HG02623 (cell line): ENCODE measurements at regions not wholly inside any gene's neighbourhood (a gene's known extent, or its start where the extent isn't known, plus 50 kb on each side); places are given as distances from the start of the nearest gene placed in this dataset.
"Not testable (repeated sequence)": the region's sequence is repeated elsewhere in the genome, so short reads cannot be mapped to it uniquely, and the experiment has no call there.

Experiments
- ATAC-seq: cut with Tn5 transposase; IDR thresholded peaks from one replicate; pipeline ENCODE4 v1.9.1; 2021; ENCODE audit warnings: moderate library complexity; ENCODE audit not compliant: unreplicated experiment

DNA sequence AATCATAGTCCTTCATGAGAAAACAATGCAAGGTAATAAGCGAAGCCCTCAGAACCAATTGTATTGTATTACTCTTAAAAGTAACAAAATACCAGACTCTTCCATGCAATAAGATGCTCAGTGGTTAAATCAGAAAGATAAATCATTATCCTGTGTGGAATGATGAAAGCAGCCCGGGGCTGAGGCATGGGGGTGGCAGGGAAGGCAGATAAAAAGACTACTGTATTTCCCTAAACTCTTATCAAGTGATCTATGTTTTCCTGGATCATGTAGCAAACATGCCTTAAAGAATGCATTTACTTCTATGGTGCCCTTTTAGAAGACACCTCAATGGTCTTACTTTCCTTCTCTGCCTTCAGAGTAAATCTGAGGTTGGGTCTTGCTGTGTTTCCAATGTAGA, 105.6 kb upstream of the DAPK1 start:
- ATAC-seq: no peak

DNA sequence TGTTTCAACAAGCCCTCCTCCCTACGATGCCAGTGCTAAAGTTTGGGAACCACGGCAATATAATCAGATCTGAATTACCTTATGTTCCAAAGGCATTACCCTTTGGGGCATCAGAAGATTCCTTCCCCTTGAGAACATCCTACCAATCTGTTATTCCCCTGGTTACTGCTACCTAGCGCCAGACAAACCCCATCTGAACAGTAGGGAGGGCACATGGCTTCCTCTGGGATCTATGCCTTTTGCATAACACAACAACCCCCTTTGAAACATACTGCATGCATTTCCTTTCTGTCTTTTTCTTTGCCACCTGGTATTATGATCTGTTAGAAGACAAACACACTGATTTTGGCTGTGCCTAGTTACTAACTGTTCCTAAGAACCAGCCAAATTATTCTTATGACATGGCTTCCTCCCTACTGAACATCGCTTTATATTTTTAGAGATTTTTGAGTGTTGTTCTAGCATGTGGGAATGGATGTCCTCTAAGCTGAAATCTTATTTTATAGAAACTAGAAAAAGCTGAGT, 103.9 kb upstream of the DAPK1 start:
- no peak for ATAC-seq

DNA sequence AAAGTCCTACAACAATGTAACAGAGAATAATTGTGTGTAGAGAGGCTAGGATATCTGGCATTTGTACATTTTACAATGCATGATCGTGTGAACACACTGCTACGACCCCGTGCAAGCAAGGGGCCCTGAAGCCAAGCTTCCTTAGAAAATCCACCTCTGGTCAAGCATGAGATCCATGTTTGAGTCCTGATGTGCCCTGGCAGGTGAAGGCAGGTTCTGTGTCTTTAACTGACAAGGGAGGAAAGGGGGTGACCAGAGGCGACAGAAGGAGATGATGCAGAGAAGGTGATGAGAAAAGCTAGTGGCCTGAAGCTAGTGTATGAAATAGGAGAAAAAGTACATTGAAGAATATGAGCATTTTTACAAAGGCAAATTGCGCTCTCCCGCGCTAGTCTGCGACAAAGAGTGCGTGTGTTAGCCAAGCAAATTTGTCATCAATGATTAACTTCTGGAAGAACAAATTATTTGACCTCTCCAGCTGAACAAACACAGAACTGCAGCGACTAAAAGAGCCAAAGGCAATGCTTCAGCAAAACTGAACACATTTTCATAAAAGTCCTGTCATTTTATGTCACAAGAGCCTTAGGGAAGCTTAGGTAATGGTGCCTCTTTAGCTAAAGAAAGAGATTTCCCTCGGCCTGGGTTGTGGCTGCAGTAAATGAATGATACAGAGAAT, 101.7 kb upstream of the DAPK1 start:
- ATAC-seq: no peak

DNA sequence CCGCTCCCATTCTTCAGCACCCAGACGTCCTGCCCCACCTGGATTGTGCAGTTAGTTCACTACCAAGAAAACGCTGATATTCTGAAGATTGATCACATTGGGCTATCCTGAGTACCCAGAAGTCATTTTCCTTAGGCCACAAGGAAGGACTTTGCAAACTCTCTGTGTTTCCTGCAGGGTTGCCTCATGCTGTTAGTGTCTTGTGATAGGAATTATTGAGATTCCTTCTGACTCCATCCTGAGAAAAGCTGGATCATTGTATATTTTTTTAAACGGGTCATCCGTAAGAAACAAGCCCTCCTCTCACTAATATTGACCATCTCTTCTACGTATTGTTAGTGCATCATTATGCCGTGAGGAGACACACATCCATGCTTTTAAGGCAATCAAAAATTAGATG, 96.0 kb upstream of the DAPK1 start:
- no peak for ATAC-seq

DNA sequence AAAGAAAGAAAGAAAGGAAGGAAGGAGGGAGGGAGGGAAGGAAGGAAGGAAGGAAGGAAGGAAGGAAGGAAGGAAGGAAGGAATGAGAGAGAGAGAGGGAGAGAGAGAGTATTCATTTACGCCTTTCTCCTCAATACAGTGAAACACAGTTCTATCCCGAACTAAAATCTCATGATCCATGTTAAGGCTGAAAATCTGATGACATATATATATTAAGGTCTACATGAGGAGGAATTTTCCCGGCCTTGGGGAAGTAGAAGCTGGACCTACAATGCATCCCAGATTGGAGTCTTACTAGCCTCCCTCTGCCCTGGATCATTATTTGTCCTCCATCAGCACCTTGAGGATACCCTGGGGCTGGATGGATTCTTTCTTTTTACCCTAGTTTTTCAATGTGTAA, 95.1 kb upstream of the DAPK1 start:
- ATAC-seq: no peak

DNA sequence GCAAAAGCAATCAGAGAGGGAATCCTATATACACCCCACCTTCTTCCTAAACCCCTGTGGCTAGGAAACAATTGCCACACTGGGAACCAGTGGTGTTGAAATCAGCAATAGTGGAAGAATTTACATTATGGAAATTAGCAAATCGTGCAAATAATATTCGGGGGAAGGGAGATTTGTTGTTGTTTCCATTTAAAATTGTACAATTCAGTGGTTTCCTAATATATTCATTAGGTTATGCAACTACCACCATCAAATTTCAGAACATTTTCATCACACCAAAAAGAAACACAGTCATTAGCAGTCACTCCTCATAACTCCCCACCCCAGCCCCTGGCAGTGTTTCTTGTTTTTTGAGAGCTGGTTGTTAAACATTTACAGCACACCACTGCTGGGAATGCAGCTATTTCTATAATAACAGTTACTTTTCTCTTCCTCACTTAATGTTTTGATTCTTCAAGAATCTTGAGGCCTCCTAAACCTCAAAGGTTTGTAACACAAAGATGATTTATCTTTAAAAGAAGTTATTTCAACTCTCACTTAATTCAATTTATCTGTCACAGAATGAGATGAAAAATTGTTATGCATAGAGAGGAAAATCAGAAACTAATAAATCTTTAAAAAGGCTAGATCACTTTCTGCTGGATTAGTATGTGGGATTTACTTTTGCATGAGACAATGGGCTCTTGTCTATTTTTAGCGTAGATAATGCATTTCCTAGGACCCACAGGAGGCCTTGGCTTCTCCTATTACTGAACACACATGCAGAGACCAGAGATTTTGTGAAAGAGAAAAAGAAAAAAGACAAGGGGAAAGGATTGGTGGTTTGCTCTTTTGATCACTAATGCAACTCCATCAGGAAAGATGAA, 91.8 kb upstream of the DAPK1 start:
- no peak for ATAC-seq

DNA sequence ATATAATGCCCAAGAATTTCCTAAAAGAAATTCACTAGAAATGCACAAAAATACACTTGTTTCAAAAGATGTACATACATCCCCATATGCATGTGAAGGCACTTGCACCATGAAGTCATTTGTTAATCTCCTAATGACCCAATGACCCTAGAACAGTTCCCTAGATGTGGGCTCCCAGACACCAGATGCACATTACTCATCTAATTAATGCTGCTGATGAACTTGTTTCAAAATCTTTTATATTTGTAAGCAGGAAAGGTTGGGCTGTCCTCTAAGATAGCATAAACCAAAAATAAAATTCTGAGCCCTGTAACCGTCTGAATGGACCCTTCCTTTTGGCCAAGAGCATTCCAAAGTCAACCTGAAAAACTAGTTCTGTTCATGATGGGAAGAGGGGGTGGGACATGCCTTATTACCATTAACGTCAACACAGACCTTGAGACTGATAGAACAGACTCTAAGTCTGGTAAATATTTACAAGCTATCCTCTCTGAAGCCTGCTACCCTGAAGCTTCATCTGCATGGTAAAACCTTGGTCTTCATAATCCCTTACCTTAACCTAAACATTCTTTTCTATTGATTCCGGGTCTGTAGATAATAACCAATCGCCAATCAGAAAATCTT, 91.0 kb upstream of the DAPK1 start:
- ATAC-seq: no peak

DNA sequence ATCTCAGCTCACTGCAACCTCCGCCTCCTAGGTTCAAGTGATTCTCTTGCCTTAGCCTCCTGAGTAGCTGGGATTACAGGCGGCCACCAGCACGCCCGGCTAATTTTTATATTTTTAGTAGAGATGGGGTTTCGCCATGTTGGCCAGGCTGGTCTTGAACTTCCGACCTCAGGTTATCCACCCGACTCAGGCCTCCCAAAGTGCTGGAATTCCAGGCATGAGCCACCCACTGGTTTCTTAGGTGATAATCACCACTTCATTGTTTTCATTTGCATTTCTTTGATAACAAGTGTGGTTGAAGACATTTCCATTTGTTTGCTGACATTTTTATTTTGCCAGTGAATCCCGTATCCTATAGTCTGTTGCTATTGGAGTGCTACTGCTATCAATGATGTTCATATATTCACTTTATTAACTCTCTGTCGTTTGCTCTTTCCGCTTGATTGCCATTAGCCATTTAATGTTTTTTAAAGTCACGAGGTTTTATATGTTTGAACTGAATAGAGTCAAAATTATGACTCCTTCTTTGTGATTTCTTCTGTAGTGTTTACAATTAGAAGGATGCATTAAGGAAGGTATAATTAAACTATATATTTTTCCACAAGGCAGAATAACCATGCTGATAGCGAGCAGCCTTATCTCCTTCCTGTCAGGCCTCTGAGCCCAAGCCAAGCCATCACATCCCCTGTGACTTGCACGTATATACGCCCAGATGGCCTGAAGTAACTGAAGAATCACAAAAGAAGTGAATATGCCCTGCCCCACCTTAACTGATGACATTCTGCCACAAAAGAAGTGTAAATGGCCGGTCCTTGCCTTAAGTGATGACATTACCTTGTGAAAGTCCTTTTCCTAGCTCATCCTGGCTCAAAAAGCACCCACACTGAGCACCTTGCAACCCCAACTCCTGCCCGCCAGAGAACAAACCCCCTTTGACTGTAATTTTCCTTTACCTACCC, 87.3 kb upstream of the DAPK1 start:
- not testable (repeated sequence) for ATAC-seq

DNA sequence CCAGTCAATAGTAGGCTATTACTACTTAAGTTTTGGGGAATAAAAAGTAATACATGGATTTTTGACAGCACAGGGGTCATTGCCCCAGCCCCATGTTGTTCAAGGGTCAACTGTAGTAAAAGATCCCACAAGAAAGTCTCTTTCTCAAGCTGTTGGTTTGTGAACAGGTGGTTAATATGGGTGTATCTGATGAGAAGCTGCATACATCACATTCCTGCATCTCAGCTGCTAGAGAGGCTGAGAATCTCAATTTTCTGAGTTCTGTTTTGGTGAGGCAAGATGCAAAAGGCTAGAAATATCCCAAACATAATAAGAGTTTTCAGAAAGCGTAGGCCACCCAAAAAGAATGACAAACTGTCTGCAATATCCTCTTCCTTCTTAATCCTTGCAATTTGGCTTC, 76.8 kb upstream of the DAPK1 start:
- ATAC-seq: no peak

DNA sequence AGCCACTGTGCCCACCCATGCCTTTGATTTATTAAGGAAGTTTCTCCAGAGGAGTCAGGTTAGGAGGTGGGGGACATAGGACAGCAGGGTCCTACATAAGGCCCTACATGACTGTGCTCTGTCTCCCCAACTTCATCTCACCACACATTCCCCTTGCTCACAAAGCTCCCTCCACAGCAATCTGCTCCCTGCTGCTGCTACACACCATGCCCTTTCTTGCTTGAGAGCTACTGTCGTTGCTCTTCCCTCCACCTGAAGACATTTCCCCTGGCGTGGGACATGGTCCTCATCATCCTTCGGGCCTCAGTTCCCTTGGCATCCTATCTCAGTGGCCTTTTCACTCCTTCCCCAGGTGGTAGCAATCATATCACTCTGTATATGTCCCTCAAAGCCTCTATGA, 75.9 kb upstream of the DAPK1 start:
- no peak for ATAC-seq

DNA sequence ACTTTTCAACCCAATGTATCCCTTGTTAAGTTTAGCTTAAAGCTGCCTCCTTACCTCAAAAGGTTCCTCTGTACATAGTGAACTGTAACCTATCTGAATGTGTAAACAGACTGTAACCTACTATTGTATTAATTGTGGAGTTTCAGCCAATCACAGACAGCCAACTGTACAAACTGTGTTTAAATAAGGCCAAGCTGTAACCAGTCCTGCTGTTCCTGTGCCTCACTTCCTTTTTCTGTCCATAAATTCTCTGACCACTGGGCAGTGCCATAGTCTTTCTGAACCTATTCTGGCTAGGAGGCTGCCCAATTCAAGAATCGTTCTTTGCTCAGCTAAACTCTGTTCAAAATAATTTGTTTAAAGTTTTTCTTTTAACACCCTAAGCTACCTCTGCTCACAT, 74.7 kb upstream of the DAPK1 start:
- no peak for ATAC-seq

DNA sequence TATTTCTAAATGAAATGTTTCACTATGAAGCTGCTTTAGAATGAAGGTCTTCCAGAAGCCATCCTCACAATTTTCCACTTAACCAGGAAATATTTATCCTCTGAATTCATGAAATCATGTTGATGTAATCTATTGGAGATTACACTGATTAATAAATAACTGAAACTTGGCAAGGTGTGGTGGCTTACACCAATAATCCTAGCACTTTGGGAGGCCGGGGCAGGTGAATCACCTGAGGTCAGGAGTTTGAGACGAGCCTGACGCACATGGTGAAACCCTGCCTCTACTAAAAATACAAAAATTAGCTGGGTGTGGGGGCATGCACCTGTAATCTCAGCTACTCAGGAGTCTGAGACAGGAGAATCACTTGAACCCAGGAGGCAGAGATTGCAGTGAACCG, 73.8 kb upstream of the DAPK1 start:
- ATAC-seq: not testable (repeated sequence)

DNA sequence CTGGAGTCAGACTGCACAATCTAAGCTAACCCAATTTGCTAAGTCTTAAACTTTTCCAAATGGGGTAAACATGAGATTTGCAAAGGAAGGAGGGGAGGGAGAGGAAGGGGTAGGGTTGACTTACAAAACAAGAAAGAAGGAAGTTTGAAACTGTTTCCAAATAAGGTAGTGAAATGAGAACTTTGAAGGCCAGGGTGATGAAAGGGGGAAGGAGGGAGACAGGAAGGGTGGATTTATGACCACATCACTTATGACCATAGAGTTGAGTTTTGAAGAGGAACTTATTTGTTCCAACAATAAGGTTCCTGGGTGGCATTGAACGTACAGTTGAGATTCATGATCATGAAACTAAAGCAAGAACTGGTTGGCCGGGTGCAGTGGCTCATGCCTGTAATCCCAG, 72.5 kb upstream of the DAPK1 start:
- no peak for ATAC-seq

DNA sequence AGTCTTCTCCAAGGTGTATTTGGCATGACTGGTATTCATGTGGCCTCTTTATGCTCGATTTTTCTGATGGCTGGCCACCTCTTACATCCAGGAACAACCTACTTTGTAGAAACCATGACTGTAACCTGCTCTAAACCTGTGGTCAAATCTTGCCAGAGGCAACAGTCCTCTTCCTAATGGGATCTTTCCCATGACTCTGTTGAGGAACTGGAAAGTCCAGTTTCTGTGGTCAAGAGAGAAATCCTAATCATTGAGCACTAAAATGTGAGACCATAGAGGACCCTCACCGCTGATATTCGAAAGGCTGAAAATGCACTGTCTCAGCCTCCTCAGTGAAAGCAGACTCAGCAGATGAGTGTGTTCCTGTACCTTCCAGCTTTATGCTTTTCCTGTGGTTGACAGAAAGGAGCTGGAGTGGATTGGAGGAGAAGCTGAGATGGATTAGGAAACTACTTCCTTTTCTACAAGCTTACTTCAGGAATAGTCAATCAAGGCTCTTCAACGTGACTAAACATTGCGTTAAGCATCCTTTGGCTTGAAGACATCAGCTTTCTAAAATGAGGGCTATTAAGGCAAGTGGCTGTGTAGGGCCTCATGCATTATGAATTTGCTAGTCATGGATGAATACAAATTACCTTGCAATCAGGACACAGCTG, 69.7 kb upstream of the DAPK1 start:
- ATAC-seq: no peak

DNA sequence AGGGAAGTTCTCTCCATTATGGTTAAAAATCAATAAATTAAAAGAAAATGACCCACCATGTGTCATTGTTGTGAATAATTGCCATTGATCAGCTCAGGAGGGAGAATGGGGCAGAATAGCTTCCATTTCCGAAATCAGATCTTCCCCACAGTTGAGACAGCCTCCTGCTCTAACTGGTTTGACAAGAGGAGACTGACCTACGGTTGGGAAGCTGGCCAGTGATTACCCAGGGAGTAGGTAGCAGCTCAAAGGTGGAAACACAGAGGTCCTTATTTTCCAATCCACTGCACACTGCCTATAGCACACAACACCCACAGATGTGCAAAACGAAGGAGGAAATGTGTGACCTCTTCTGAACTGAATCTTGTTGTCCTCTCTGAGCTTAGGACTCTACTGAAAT, 69.0 kb upstream of the DAPK1 start:
- no peak for ATAC-seq

DNA sequence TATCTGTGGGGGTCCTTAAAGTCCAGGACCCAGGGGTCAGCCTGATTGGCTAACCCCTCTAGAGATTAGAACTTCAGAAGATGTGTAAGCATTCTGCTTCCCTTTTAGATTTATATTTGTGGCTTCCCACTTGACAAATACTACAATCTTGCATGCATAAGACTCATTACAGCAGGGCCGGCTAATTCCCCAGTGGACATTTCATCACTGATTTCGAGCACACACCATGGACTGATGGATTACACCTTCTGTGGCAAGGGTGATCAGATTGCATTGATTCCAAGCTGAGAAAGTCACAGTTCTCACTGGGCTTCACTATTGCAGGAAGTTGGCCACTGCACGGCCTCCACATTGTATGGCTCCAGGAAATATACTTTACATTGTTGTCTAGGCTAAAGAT, 65.8 kb upstream of the DAPK1 start:
- no peak for ATAC-seq

DNA sequence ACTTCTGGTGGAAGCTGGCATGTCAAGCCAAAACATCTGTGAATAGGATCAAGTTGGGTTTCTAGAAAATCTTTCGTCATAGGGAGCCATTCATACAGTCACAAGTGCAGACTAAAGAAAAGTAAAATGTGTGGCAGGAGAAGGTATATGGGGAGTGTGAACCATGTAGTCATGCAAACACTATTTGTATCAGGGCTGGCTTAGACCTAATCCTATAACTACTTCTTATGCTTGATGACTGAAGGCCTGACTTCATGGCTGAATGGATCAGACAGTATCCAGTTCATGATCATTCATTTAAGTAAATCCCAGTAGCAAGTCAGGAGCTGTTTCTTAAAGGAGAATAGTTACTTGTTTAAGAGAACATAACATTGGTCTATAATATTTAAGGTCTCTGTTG, 63.8 kb upstream of the DAPK1 start:
- no peak for ATAC-seq

DNA sequence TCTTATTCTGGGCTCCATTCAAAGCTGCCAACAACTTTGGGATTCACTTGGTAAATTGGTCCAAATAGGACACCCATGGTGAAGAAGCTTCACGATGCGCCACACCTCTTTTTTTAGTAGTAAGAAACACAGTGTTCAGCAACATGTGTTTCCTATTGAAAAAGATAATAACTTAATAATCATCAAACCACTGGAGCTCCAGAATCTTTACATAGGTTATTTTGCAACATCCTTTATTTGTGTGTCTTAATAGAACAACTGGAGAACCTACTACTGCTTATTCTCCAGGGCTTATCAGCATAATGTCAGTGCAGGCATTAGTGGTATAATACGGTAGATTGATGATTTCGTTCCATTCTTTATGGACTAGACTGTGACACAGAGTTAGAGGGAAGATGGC, 63.3 kb upstream of the DAPK1 start:
- ATAC-seq: no peak

DNA sequence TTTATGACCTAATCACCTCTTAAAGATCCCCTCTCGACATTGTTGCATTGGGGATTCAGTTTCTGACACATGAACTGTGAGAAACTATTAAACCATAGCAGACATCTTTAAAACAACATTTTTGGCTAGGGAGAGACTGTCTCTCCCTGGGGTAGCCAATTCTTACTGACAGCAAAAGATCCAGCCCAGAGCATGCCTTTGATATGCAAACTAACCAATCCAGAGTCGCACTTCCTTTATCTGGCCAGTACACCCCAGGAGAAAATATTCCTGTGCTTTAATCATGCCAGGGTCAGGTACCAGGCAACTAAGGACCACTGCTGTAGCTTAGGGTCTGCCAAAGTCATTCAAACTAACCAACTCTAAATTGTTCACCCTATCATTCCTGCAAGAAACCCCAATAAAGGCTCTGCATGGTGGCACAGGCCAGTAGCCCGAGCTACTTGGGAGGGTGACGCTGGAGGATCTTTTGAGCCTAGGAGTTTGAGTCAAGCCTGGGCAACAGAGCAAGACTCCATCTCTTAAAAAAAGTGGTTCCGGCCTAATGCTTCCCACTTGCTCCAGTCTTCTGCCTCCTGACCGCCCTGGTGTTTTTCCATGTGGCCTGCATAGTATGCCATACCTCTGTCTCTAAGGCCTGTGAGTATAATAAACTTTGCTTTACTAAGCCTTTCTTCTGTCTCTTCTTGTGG, 62.3 kb upstream of the DAPK1 start:
- ATAC-seq: no peak

DNA sequence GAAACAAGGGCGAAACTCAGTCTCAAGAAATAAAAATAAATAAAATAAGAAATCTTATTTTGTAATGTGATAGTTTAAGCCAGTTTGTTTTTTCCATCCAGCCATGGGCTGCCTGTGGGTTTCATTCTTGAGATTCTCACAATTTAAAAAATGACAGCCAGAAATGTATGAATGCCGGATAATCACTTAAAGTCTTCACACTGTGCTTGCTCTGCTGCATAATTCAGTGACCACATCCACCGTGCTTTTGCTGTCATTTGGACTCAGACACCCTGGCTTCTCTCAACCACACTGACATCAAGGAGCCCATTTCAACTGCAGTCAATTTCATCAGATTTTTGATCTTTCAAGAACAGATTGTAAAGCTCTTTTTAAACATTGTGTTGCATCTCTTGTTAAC, 61.0 kb upstream of the DAPK1 start:
- no peak for ATAC-seq
